Activated CD4-positive, alpha-beta T cell treated with anti-CD3 and anti-CD28 coated beads, Interleukin-2, Interleukin-6, amounts not matched to agents 100 ng/mL and 50 ng/mL, durations not matched to agents 16 hours and 8 hours (primary cell): ENCODE measurements at regions not wholly inside any gene's neighbourhood (a gene's known extent, or its start where the extent isn't known, plus 50 kb on each side); places are given as distances from the start of the nearest gene placed in this dataset.
"Not testable (repeated sequence)": the region's sequence is repeated elsewhere in the genome, so short reads cannot be mapped to it uniquely, and the experiment has no call there.

ENCODE experiments used
- DNase-seq: peaks from one replicate; pipeline ENCODE4 v3.0.0-alpha.2; 2020

- DNase-seq, result no peak
Observed at GRCh38 chr10:44752451-44753441, 158.4 kb upstream of the TMEM72 start.

GRCh38 chr10:44754355-44754754 lies 156.8 kb upstream of the TMEM72 start:
- not testable (repeated sequence) for DNase-seq

GRCh38 chr10:44755481-44755880 lies 155.7 kb upstream of the TMEM72 start:
- DNase-seq, result no peak

GRCh38 chr10:44756216-44756615 lies 154.9 kb upstream of the TMEM72 start:
- DNase-seq, result no peak

GRCh38 chr10:44757551-44758205 lies 153.5 kb upstream of the TMEM72 start:
- DNase-seq, result no peak

- no peak for DNase-seq
Observed at GRCh38 chr10:44759122-44759521, 152.0 kb upstream of the TMEM72 start.

- DNase-seq, result no peak
Observed at GRCh38 chr10:44760513-44760912, 150.6 kb upstream of the TMEM72 start.

GRCh38 chr10:44761076-44761475 lies 150.1 kb upstream of the TMEM72 start:
- DNase-seq, result no peak

- no peak for DNase-seq
Observed at GRCh38 chr10:44763331-44763730, 147.8 kb upstream of the TMEM72 start.

- no peak for DNase-seq
Observed at GRCh38 chr10:44765299-44765698, 145.8 kb upstream of the TMEM72 start.

- DNase-seq, result no peak
Observed at GRCh38 chr10:44766631-44767030, 144.5 kb upstream of the TMEM72 start.

- no peak for DNase-seq
Observed at GRCh38 chr10:44769450-44769849, 141.7 kb upstream of the TMEM72 start.

- no peak for DNase-seq
Observed at GRCh38 chr10:44771233-44771995, 139.7 kb upstream of the TMEM72 start.

- DNase-seq, result no peak
Observed at GRCh38 chr10:44773565-44773964, 137.6 kb upstream of the TMEM72 start.

- DNase-seq, result no peak
Observed at GRCh38 chr10:44774676-44775401, 136.3 kb upstream of the TMEM72 start.

GRCh38 chr10:44775402-44775741 lies 135.8 kb upstream of the TMEM72 start:
- no peak for DNase-seq

GRCh38 chr10:44776181-44776580 lies 135.0 kb upstream of the TMEM72 start:
- no peak for DNase-seq

- DNase-seq, result no peak
Observed at GRCh38 chr10:44779511-44779910, 131.6 kb upstream of the TMEM72 start.

GRCh38 chr10:44780426-44780825 lies 130.7 kb upstream of the TMEM72 start:
- no peak for DNase-seq

- DNase-seq, result no peak
Observed at GRCh38 chr10:44781131-44781530, 130.0 kb upstream of the TMEM72 start.

- DNase-seq, result no peak
Observed at GRCh38 chr10:44786286-44786850, 124.8 kb upstream of the TMEM72 start.

GRCh38 chr10:44787480-44788075 lies 123.6 kb upstream of the TMEM72 start:
- no peak for DNase-seq
